Stimulated activated CD4-positive, alpha-beta T cell treated with anti-CD3 and anti-CD28 coated beads, Interleukin-2, amount 100 ng/mL, for 4 hours (primary cell): ENCODE measurements at regions not wholly inside any gene's neighbourhood (a gene's known extent, or its start where the extent isn't known, plus 50 kb on each side); places are given as distances from the start of the nearest gene placed in this dataset.

Experiments used
- DNase-seq: peaks from one replicate; pipeline ENCODE4 v3.0.0-alpha.2; 2020; ENCODE audit warnings: low read depth

GRCh38 chr9:127553793-127554192 is 58.3 kb upstream of the STXBP1 start:
- no peak for DNase-seq

GRCh38 chr9:127554966-127555839 is 56.9 kb upstream of the STXBP1 start:
- no peak for DNase-seq

- peak; percentile 28 for DNase-seq
Observed at GRCh38 chr9:127555840-127556820, 55.9 kb upstream of the STXBP1 start.

- no peak for DNase-seq
Observed at GRCh38 chr9:127556871-127557270, 55.2 kb upstream of the STXBP1 start.

- DNase-seq, result no peak
Observed at GRCh38 chr9:127557466-127557869, 54.6 kb upstream of the STXBP1 start.

GRCh38 chr9:127557998-127558546 is 54.0 kb upstream of the STXBP1 start:
- no peak for DNase-seq

GRCh38 chr9:127558581-127559246 is 53.4 kb upstream of the STXBP1 start:
- no peak for DNase-seq

GRCh38 chr9:127559247-127559680 is 52.8 kb upstream of the STXBP1 start:
- no peak for DNase-seq

- no peak for DNase-seq
Observed at GRCh38 chr9:127561491-127562278, 50.4 kb upstream of the STXBP1 start.
